Loucy (cell line): ENCODE measurements at regions not wholly inside any gene's neighbourhood (a gene's known extent, or its start where the extent isn't known, plus 50 kb on each side); places are given as distances from the start of the nearest gene placed in this dataset.

ENCODE experiments used
- H2AFZ ChIP-seq: fragments of 200-600 bp; sonication (generic); 2 replicates; pipeline ENCODE4 v1.6.0; 2016; ENCODE audit warnings: antibody characterized with exemption, mild to moderate bottlenecking, low read length, moderate library complexity
- H3F3A ChIP-seq: fragments of 200-600 bp; 2 replicates; pipeline ENCODE4 v1.6.0; 2016; ENCODE audit warnings: antibody characterized with exemption, low read depth, mild to moderate bottlenecking
- H3K27me3 ChIP-seq: fragments of 200-600 bp; sonication (generic); 2 replicates; pipeline ENCODE4 v1.6.1; 2014; ENCODE audit warnings: low read length, mild to moderate bottlenecking; ENCODE audit not compliant: insufficient read depth, poor library complexity, severe bottlenecking
- H3K36me3 ChIP-seq: fragments of 200-600 bp; sonication (generic); 2 replicates; pipeline ENCODE4 v1.6.1; 2016; ENCODE audit warnings: low read length; ENCODE audit not compliant: insufficient read depth
- H3K4me1 ChIP-seq: fragments of 200-600 bp; sonication (generic); 2 replicates; pipeline ENCODE4 v1.5.1; 2014; ENCODE audit warnings: low read length, mild to moderate bottlenecking; ENCODE audit not compliant: insufficient read depth, poor library complexity, severe bottlenecking
- H3K4me2 ChIP-seq: fragments of 200-600 bp; sonication (generic); 2 replicates; pipeline ENCODE4 v1.6.0; 2014; ENCODE audit warnings: antibody characterized with exemption, low read length, low read depth, mild to moderate bottlenecking; ENCODE audit not compliant: poor library complexity, severe bottlenecking
- H3K4me3 ChIP-seq: fragments of 200-600 bp; sonication (generic); 2 replicates; pipeline ENCODE4 v1.5.1; 2014; ENCODE audit warnings: low read length, mild to moderate bottlenecking, mixed read lengths; ENCODE audit not compliant: poor library complexity, severe bottlenecking
- H3K79me2 ChIP-seq: fragments of 200-600 bp; sonication (generic); 2 replicates; pipeline ENCODE4 v1.6.1; 2014; ENCODE audit warnings: low read length; ENCODE audit not compliant: insufficient read depth
- H3K9ac ChIP-seq: fragments of 200-600 bp; sonication (generic); 2 replicates; pipeline ENCODE4 v1.6.0; 2014; ENCODE audit warnings: mild to moderate bottlenecking, low read depth, low read length, moderate library complexity; ENCODE audit not compliant: poor library complexity, severe bottlenecking
- H3K9me2 ChIP-seq: fragments of 200-600 bp; sonication (generic); replicated peaks from 2 replicates; pipeline ENCODE4 v1.6.1; 2016; ENCODE audit warnings: low read depth, low read length, mixed read lengths
- H3K9me3 ChIP-seq: fragments of 200-600 bp; sonication (generic); 2 replicates; pipeline ENCODE4 v1.6.1; 2014; ENCODE audit warnings: mild to moderate bottlenecking, antibody characterized with exemption, low read length, low read depth; ENCODE audit not compliant: insufficient read depth
- H4K20me1 ChIP-seq: fragments of 200-600 bp; sonication (generic); 2 replicates; pipeline ENCODE4 v1.6.0; 2014; ENCODE audit warnings: antibody characterized with exemption, low read length, mild to moderate bottlenecking; ENCODE audit not compliant: insufficient read depth, poor library complexity, severe bottlenecking
- EZH2phosphoT487 ChIP-seq: fragments of 200-600 bp; IDR thresholded peaks from 2 replicates; pipeline ENCODE4 v1.6.1; 2018; ENCODE audit warnings: antibody characterized with exemption, mild to moderate bottlenecking, moderate library complexity, borderline replicate concordance
- TF ChIP-seq, protein P1 (sequence below): fragments of 200-600 bp; sonication (generic); conservative IDR thresholded peaks from 2 replicates; pipeline ENCODE4 v1.5.1; 2014; ENCODE audit warnings: mild to moderate bottlenecking, antibody characterized with exemption, low read length

DNA sequence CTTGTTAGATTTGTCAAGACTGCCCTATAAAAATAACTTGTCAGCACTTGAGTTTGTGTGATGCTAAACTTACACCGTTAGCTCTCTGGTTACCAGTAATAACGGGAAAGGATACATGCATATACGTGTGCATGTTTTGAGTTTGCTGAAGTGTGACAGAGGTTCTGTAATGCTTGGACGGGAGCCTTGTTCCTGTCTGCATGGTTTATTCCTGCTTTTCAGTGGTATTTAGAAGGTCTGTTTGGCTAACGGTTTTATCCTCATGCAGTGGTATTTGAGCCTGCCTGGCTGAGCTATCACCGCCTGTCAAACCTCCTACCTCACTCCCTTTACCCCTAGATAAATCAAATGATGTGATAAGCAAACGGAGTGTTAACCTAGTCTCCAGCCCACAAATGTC lies 305.6 kb downstream of the GALC start:
- H3K27me3 ChIP-seq = no peaks in the 10 kb centered on the region
- H3K4me2 ChIP-seq = no peak overlapping the region
- no peak for TF ChIP-seq EZH2phosphoT487
- TF ChIP-seq, protein P1, sequence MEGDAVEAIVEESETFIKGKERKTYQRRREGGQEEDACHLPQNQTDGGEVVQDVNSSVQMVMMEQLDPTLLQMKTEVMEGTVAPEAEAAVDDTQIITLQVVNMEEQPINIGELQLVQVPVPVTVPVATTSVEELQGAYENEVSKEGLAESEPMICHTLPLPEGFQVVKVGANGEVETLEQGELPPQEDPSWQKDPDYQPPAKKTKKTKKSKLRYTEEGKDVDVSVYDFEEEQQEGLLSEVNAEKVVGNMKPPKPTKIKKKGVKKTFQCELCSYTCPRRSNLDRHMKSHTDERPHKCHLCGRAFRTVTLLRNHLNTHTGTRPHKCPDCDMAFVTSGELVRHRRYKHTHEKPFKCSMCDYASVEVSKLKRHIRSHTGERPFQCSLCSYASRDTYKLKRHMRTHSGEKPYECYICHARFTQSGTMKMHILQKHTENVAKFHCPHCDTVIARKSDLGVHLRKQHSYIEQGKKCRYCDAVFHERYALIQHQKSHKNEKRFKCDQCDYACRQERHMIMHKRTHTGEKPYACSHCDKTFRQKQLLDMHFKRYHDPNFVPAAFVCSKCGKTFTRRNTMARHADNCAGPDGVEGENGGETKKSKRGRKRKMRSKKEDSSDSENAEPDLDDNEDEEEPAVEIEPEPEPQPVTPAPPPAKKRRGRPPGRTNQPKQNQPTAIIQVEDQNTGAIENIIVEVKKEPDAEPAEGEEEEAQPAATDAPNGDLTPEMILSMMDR = no peak
- H2AFZ ChIP-seq = no peak overlapping the region
- no peaks in the 10 kb centered on the region for H3K36me3 ChIP-seq
- H3K9me3 ChIP-seq = no peaks in the 10 kb centered on the region
- H3F3A ChIP-seq = no peaks in the 10 kb centered on the region
- H3K9ac ChIP-seq = no peak overlapping the region
- H3K79me2 ChIP-seq = no peaks in the 10 kb centered on the region
- H3K9me2 ChIP-seq = no peaks in the 10 kb centered on the region
- no peaks in the 10 kb centered on the region for H3K4me1 ChIP-seq
- H4K20me1 ChIP-seq = no peaks in the 10 kb centered on the region
- H3K4me3 ChIP-seq = no peak overlapping the region

DNA sequence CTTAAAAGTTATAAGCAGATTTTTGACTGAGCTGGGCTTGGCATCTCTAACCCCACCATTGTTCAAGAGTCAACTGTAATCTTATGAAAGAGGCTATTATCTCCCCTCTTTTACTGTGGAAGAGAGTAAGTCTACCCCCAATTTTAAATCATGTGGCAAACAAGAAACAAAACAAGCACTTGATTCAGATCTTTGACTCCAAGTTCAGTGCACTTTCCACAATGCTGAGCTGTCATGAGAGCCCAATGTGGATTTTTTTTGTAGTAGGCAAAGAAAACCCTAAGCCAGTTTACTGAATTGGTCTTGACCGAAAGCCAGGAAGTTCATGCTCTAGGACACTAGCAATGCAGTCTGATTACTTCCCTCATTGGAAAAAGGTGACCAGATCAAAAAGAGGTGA lies 306.2 kb downstream of the GALC start:
- Histone ChIP-seq H3K4me1 (no peaks in the 10 kb centered on the region), H3K27me3 (no peaks in the 10 kb centered on the region), H3K9me2 (no peaks in the 10 kb centered on the region), H3F3A (no peaks in the 10 kb centered on the region), H4K20me1 (no peaks in the 10 kb centered on the region), H3K9ac (no peak overlapping the region), H2AFZ (no peak overlapping the region), H3K36me3 (no peaks in the 10 kb centered on the region), H3K79me2 (no peaks in the 10 kb centered on the region), H3K4me2 (no peak overlapping the region), H3K9me3 (no peaks in the 10 kb centered on the region), H3K4me3 (no peak overlapping the region)
- no peak for TF ChIP-seq EZH2phosphoT487
- TF ChIP-seq, protein P1 = no peak

DNA sequence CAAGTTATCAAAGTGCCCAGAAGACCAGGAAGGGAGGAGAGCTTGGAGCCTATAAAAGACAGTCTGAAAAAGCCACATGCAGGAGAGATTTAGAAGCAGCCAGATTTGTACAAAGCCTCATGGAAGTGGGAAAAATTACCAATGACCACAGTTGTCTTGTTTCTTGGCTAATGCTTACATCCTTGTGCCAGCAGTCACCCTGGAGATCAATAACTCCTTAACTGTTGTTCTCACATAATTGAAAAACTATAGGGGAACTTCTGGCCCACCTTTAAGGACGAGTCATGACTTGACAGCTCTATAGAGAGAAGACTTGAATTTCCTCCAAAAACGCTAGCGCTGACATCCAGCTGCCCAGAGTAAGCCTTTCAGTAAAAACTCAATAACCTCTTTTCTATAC lies 313.1 kb downstream of the GALC start:
- H3K79me2 ChIP-seq = no peaks in the 10 kb centered on the region
- no peak overlapping the region for H3K9ac ChIP-seq
- H3K9me2 ChIP-seq = no peaks in the 10 kb centered on the region
- H3K9me3 ChIP-seq = no peaks in the 10 kb centered on the region
- H3K4me2 ChIP-seq = no peak overlapping the region
- H3F3A ChIP-seq = no peaks in the 10 kb centered on the region
- no peak overlapping the region for H2AFZ ChIP-seq
- no peaks in the 10 kb centered on the region for H3K27me3 ChIP-seq
- no peaks in the 10 kb centered on the region for H4K20me1 ChIP-seq
- H3K4me3 ChIP-seq = no peak overlapping the region
- TF ChIP-seq, protein P1 = no peak
- TF ChIP-seq EZH2phosphoT487 = no peak
- no peaks in the 10 kb centered on the region for H3K4me1 ChIP-seq
- no peaks in the 10 kb centered on the region for H3K36me3 ChIP-seq
